Right renal pelvis (tissue), 4 donors: ENCODE measurements at regions not wholly inside any gene's neighbourhood (a gene's known extent, or its start where the extent isn't known, plus 50 kb on each side); places are given as distances from the start of the nearest gene placed in this dataset.

Experiments
- DNase-seq, 4 donors: peaks; one replicate each; pipeline ENCODE4 v3.0.0-alpha.2; 2013; ENCODE audit warnings: low read depth in 4 of 4, low spot score in 3 of 4, missing footprints in 1 of 4

DNA sequence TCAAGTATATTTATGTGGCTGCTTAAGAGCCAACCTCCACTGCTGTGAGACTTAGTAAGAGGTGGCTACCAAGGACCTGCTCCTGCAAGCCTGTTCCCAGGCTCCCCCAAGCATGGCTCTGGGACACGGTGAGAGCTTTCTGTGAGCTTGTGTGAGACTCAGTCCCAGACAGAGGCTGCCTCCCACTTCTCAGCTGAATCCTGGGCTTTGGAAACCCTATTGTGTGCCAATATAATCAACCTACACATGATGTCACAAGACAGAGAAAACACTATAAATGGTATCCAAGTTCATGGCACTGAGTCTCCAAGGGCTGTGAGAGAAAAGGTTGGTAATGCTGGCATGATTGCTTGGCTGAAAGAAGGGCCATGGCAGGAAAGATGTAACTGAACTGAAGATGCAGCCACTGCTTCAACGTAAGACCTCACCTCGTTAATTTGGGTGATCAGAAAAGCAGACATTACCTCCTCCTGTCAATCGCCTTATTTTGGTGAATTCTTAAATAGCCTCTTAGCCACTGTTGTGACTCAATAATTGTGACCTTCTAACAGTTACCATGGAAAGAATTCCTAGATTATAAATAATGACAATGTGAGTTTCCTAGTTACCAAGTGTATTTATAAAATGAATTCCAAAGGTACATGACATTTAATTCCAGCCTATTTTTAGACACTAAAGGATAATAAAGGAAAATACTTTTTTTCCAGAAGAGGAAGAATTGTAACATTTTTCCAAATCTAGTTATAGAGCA, 332.0 kb downstream of the IRS2 start:
- DNase-seq: no peak

DNA sequence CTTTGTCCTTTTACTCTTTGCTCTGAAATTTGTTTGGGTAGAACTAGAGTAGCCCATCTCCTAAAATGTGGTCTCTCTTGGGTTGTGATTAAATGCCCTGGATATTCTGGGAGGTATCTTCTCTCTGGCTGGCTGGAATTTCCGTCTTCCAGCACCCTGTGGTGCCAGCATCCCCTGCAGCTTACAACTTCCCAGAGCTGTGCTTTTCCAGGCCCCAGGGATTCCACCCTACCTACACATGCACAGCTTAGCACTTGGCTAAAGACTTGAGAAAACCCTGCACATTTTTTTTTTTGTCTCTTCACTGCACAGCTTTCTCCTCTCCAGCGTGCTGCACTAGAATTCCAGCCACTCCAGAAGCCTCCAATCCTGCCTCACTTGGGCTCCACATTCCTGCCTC, 334.7 kb downstream of the IRS2 start:
- DNase-seq: no peak

DNA sequence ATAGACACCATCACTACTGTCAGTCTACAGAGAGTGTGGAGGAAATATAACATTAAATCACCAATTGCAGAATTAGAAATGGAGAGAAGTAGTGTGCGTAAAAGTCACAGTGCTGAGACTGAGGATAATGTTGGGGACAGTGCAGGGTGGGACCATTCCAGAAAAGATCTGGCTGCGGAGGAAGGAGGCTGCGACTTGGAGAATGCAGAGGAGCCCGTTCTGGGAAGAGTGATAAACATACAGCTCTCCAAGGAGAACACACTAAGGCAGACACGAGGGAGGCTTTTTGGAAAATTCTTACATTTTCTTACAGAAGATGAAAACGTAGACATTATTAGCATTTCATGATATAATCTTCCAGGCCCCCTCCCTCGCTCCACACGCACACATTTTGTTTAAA, 337.8 kb downstream of the IRS2 start:
- DNase-seq: no peak

DNA sequence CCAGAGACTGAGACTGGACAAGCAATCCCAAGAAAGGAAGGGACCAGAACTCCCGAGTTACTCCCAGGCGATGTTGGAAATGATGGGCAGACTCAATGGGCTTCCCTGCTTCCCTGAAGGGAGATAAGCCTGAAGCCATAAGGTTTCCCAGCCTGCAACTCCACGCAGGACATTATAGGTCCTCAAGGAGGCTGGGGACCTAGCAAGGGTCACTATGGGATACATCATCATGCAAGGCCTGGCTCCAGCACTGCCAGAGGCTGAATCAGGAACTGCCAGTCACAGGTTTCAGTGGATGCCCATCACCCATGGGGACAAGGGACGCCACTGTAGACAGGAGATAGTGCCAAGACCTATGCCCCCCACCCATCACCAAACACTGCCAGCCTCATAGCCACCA, 338.7 kb downstream of the IRS2 start:
- DNase-seq: no peak

DNA sequence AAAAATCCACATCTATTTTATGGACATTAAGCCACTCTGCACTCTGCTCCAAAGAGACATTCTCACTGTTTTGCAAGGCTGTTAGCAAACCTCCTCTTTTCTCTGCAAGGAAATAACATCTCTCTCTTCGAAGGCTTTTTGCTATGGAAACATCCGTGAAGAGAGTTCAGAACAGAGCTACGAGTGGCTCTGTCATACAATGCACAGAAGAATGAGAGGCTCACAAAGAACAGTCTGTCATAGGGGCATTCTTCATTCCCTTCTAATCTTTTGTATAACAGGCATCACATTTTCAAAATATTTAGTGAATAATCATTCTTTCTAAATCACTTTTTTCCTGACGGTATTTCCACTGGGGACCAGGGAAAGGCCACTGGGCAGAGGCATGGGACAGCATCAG, 346.1 kb downstream of the IRS2 start:
- DNase-seq: no peak

DNA sequence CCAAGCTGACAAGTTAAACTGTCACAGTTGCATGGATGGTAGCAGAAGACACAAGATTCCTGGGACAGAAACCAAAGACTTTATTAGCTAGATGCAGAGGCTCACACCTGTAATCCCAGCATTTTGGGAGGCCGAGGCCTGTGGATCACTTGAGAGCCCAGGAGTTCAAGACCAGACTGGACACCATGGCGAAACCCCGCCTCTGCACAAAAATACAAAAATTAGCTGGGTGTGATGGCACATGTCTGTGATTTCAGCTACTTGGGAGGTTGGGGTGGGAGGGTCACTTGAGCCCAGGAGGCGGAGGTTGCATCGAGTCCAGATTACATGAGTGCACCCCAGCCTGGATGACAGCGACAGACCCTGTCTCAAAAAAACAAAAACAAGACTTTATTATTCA, 346.6 kb downstream of the IRS2 start:
- DNase-seq: no peak

DNA sequence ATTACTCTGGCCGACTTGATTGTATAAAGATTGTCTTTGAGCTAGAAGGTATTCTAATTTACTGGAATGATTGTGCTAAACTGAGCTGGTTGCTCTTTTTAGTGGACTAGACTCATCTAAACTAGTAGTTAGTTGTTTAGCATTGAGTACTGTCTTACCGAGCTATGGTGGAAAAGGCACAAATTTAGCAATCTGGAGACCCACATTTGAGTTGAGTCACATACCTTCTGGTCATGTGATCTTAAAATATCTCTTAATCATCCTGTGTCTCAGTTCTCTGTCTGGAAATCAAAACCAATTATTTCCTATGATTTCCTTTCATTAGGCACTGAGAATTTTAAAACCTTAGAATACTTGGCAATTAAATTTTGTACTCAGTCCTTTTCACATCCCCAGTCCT, 349.5 kb downstream of the IRS2 start:
- no peak for DNase-seq

DNA sequence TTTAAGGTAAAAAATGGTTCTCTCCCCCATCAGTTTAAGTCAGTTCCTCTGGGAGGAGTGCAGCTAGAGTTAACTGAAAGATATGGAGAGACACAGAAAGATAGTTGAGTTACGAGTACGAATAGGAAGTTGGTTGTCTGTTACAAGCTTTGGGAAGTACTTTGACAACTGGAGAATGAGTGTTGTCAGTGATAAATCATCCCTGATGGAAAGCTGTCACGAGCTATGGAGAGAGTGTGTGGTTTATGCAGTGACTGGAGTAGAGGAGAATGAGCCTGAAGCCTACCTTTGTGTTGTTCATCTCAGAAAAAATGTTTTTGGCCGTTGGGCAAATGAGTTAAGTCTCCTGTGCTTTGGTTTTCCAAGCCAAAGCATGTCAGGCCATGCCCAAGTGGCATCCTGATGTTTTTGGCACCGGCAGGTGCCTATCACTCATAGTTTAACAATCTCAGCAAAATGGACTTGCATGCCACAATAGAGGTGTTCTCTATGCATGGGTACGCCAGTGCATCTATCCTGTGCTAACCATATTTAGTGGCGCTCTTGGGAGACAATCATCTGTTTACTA, 350.2 kb downstream of the IRS2 start:
- no peak for DNase-seq

DNA sequence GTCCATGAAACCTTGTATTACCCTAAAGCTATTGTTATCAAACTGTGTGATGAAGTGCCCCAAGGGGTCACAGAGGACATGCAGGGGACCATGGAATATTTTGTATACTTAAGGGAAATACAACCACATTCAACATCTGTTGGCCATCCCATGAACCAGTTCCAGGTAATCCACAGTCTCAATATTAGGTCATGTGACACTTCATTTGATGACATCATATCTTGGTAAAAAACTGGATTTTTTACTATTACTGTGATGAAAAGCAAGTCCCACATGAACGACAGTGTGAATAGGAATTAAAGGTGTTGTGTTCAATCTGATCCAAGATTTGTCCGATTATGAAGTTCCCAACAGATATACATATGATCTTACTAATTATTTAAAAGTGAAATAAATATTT, 355.2 kb downstream of the IRS2 start:
- DNase-seq: no peak

DNA sequence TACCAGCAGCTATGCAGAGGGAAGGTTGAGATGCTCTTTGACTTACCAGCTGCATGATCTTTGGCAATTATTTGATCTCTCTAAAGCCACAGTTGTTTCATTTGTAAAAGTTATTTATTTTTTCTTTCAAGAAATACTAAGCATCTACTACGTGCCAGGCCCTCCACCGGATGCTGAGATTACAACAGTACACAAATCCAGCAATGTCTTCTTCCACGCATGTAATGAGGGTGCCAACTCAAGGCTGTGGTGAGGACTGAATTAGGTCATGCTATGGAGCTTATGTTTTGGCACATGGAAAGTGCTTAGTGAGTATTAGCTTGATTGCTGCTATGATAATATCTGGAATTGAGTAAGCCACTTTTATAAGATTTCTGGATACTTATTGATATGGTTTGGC, 358.2 kb downstream of the IRS2 start:
- no peak for DNase-seq

DNA sequence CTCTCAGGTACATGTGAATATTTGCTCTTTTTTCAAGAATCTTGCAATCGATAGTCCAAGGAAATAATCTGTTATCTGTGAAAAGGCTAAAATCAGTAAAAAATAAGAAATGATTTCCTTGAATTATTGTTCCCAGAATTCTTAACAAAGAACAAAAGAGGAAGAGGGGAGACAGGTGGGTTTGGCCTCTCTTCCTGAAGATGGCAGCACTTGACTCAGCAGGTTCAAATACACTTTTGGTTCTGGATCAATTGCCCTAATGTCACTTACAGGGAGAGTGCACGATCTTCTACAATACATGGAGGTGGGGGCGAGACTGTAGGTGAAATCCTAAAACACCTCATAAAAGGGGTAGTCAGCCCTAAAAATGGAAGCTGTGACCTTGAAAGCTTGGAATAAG, 358.7 kb downstream of the IRS2 start:
- DNase-seq: no peak

DNA sequence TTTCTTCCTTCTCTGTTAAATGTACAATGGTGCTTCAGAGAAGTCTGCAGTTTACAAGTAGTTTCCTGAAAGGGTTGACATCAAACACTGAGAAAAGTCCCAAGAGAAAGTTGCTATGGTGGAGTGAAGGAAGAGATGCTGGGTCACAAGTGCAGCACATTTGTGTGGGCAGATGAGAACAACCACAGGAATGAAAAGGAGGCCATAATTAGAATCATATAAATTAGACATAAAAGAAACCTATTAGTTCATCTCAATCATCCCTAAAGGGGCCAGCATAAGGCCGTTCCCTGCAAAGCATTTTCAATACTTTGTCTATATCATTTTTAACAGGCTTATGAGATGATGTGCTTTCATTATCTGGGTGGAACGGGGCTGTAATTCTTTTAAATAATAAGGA, 359.2 kb downstream of the IRS2 start:
- no peak for DNase-seq

DNA sequence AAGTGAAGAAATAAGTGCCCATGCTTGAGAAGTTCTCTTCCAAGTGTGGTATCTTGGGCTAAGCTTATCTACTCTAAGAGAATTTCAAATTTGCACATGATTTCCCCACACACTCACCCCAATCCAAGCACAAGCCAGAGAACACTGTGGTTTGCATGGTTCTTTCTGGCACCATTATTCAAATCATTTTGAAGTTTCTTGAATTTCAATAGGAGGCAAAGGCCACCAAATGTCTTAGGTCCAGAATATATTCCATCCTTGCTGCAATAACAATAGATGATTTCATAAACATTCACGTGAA, 359.7 kb downstream of the IRS2 start:
- no peak for DNase-seq

DNA sequence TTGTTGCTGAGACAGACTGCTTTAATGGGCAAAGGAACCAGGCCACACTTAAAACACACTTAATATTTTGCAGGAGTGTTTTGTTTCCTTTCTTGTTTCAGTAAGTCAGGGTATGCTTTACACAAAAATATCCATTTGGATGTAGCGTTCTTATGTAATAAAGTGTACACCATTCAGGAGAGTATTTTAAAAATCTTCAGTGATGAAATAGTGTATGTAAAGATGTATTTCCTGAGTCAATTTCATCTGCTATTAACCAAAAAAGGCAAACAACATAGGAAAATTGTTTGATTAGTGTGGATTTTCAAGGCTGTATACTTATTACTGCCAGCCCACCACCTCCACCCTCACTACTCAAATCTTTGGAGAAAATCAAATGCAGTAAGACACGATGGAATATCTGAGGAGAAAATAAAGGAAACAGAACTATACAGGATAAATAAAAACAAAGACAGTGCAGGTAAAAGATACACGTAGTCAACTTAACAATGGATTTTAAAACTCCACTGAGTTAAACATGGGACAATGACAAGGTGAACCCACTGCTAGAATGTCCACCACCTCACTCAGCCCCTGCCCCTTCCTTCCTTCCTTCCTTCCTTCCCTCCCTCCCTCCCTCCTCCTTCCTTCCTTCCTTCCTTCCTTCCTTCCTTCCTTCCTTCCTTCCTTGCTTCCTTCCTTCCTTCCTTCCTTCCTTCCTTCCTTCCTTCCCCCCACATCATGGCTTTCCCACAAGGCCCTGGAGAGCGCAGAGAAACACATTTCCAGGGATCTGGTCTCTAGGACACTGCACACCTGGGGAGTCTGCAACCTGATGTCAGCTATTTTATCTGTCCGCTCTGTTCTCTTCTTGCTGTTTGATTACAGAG, 360.3 kb downstream of the IRS2 start:
- DNase-seq: no peak

DNA sequence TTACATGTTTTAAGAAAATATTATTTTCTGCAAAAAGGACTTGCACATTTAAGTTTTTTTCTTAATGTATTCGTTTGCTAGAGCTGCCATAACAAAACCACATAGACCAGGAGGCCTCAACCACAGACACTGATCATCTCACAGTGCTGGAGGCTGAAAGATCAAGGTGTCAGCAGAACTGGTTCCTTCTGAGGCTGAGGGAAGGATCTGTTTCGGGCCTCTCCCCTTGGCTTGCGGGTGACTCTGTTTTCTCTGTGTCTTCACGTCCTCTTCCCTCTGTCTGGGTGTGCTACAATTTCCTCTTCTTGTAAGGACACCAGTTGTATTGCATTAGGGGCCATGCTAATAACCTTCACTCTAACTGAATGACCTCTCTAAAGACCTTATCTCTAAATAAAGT, 364.2 kb downstream of the IRS2 start:
- DNase-seq: no peak

DNA sequence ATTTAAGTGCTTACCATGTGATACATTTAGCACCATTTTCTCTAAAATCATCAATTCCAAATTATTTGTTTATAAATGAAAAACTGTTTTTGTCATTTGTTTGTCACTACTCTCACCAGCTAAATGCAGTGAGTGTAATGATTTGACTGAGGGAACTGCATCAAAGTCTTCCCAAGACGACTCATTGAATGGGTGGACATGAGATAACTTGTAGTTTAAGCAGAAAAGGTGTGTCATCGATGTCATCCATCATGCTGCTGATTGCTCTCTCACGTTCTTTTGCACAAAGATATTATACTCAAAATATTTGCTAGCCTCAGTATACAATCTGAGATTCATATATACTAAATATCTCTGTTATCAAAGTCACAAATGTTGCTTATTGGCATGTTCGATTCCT, 366.5 kb downstream of the IRS2 start:
- no peak for DNase-seq

DNA sequence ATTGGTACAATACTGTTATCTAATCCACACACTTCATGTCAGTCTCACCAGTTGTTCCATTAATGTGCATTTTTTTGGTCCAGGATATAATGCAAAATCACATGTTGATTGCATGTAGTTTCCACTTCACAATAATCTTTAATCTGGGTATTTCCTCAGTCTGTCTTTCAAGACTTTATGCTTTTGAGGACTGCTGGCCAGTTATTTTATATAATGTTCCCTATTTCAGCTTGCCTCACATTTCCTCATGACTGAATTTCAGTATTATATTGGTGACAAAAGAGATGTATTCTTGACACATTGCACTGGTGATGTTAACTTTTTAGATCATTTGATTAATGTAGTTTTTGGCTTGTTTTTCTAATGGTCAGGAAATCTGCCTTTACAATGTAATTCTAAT, 368.3 kb downstream of the IRS2 start:
- no peak for DNase-seq

DNA sequence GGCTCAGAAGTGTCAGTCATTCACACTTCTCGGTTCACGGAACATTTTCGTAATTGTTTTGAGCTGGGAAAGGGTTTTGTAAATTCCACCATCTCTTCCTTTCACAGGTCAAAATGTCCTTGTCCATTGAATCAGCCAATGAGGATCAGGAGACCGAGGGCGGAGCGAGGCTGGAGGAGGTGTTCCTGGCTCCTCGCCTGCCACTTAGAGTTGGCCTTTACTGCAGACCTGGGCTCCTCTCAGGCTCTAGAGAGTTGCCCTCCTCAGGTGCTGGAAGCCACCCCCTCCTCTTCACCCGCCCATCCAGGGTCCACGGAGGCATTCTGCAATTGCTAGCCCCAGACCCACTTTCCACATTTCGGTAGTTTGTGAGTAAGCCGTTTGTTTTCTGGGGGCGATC, 370.4 kb downstream of the IRS2 start:
- no peak for DNase-seq

DNA sequence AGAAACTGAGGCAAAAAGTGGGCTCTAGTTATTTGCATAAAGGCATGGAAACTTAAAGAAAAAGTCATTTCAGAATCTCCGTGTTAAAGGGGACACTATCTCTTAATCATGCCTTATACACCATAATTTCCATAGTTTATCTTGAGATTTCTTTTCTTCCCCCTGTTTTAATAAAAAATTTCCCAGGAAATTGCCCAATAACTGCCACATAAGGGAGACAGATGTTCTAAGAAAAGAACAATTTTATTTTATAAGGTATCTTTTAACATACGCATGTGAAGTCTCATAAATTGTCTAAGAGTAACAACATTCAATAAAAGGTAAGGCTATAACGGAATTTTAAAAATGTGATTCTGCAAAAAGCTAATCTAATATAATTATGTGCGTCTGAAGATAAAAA, 371.3 kb downstream of the IRS2 start:
- no peak for DNase-seq

DNA sequence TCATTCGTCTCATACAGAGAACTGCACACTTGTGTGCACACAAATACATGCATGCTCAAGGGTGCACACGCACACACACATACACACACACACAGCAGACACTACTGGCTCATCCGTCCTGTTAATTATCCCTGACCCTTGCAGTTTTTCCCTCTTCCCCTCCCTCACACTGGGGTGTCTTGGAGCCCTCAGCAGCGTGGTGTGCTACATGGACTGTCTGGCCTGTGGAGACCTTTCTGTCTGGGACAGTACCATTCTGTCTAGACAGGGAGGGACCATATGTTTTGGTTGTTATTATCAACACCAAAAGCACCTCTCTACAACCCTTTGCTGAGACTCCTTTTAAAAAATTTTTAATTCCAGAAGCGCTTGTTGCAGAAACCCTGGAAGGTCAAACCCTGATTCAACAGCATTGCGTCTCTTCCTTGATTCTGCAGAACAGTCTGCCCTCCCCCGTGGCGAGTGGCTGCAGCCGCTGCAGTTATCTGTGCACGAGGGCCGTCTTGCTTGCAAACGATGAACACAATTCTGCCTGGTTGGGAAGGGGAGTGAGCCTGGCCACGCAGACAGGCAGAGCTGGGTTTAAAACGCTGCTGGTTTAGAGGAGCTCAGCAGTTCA, 374.0 kb downstream of the IRS2 start:
- DNase-seq: peak; percentile 38 to 70 (median 40)

DNA sequence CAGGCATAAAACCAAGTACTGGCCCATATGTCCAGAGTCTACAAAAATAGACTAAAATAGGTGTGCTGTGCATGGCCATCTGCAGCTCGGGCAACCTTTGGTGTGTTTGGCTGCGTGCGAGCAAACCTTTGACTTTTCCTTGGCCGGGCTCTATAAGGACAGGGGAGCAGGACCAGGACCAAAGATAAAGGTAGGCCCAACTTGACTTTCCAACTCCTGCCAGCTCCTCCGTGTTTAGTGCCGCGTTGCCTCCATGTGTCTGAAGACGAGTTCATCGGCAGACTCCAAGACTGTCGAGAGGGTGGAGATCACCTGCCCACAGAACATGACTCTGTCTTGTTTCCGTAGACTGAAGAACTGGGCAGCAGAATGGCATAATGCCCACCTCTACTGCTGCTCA, 375.5 kb downstream of the IRS2 start:
- DNase-seq: no peak
